ENCODE measurements at regions not wholly inside any gene's neighbourhood (a gene's known extent, or its start where the extent isn't known, plus 50 kb on each side); places are given as distances from the start of the nearest gene placed in this dataset.
A peak's percentile ranks its signal among the peaks of the same experiment; 100 is the strongest.

- no peaks in the 10 kb centered on the region for H3K27me3 ChIP-seq (ENCODE audit: control insufficient read depth in 5 of 5, insufficient read depth in 4 of 5, low read length in 5 of 5)
- H3K9me3 ChIP-seq (ENCODE audit: control insufficient read depth in 5 of 5, low read length in 5 of 5), result no peaks in the 10 kb centered on the region
- H3K4me1 ChIP-seq (ENCODE audit: control insufficient read depth in 5 of 5, insufficient read depth in 5 of 5, low read length in 5 of 5), result peaks cover 10 to 35% (median 21%) of the 10 kb centered on the region in 5 donors
- no peak overlapping the region for H3K9ac ChIP-seq (ENCODE audit: low read length in 5 of 5)
- H3K36me3 ChIP-seq (ENCODE audit: control insufficient read depth in 5 of 5, insufficient read depth in 5 of 5, low read length in 5 of 5), result peaks cover 3 to 11% (median 6%) of the 10 kb centered on the region in 5 donors
- H3K4me3 ChIP-seq (ENCODE audit: low read depth in 1 of 5, low read length in 5 of 5), result no peak overlapping the region
- no peak overlapping the region for H3K27ac ChIP-seq (ENCODE audit: low read depth, low read length)
These were observed 139.9 kb downstream of the PALM2AKAP2 start for GRCh38 chr9:109919736-109920408.

- no peaks in the 10 kb centered on the region for H3K27me3 ChIP-seq (ENCODE audit: control insufficient read depth in 5 of 5, insufficient read depth in 4 of 5, low read length in 5 of 5)
- H3K4me3 ChIP-seq (ENCODE audit: low read depth in 1 of 5, low read length in 5 of 5), result no peak overlapping the region
- peaks cover 6 to 33% (median 26%) of the 10 kb centered on the region in 5 donors for H3K4me1 ChIP-seq (ENCODE audit: control insufficient read depth in 5 of 5, insufficient read depth in 5 of 5, low read length in 5 of 5)
- H3K9me3 ChIP-seq (ENCODE audit: control insufficient read depth in 5 of 5, low read length in 5 of 5), result no peaks in the 10 kb centered on the region
- peak overlapping the region in 2 of 5 donors; percentile 12 to 31 for H3K9ac ChIP-seq (ENCODE audit: low read length in 5 of 5)
- peak overlapping the region; percentile 52 for H3K27ac ChIP-seq (ENCODE audit: low read depth, low read length)
- peaks cover 8 to 35% (median 19%) of the 10 kb centered on the region in 5 donors for H3K36me3 ChIP-seq (ENCODE audit: control insufficient read depth in 5 of 5, insufficient read depth in 5 of 5, low read length in 5 of 5)
These were observed 142.8 kb downstream of the PALM2AKAP2 start for GRCh38 chr9:109922617-109923470.

- Histone ChIP-seq H3K4me3 (ENCODE audit: low read depth in 1 of 5, low read length in 5 of 5) (no peak overlapping the region), H3K27me3 (ENCODE audit: control insufficient read depth in 5 of 5, insufficient read depth in 4 of 5, low read length in 5 of 5) (no peaks in the 10 kb centered on the region), H3K9ac (ENCODE audit: low read length in 5 of 5) (peak overlapping the region in 2 of 5 donors; percentile 12 to 31), H3K36me3 (ENCODE audit: control insufficient read depth in 5 of 5, insufficient read depth in 5 of 5, low read length in 5 of 5) (peaks cover 8 to 40% (median 22%) of the 10 kb centered on the region in 5 donors), H3K27ac (ENCODE audit: low read depth, low read length) (peak overlapping the region; percentile 52), H3K9me3 (ENCODE audit: control insufficient read depth in 5 of 5, low read length in 5 of 5) (no peaks in the 10 kb centered on the region), H3K4me1 (ENCODE audit: control insufficient read depth in 5 of 5, insufficient read depth in 5 of 5, low read length in 5 of 5) (peaks cover 2 to 27% (median 20%) of the 10 kb centered on the region in 5 donors)
These were observed 143.4 kb downstream of the PALM2AKAP2 start for GRCh38 chr9:109923471-109923760.

- H3K9ac ChIP-seq (ENCODE audit: low read length in 5 of 5), result peak overlapping the region in 1 of 5 donors; percentile 12
- no peaks in the 10 kb centered on the region for H3K9me3 ChIP-seq (ENCODE audit: control insufficient read depth in 5 of 5, low read length in 5 of 5)
- no peak overlapping the region for H3K4me3 ChIP-seq (ENCODE audit: low read depth in 1 of 5, low read length in 5 of 5)
- H3K36me3 ChIP-seq (ENCODE audit: control insufficient read depth in 5 of 5, insufficient read depth in 5 of 5, low read length in 5 of 5), result peaks cover 8 to 37% (median 26%) of the 10 kb centered on the region in 5 donors
- H3K4me1 ChIP-seq (ENCODE audit: control insufficient read depth in 5 of 5, insufficient read depth in 5 of 5, low read length in 5 of 5), result peaks cover 2 to 23% (median 17%) of the 10 kb centered on the region in 5 donors
- no peaks in the 10 kb centered on the region for H3K27me3 ChIP-seq (ENCODE audit: control insufficient read depth in 5 of 5, insufficient read depth in 4 of 5, low read length in 5 of 5)
- peak overlapping the region; percentile 52 for H3K27ac ChIP-seq (ENCODE audit: low read depth, low read length)
These were observed 143.8 kb downstream of the PALM2AKAP2 start for GRCh38 chr9:109923806-109924205.

- peaks cover 8 to 42% (median 32%) of the 10 kb centered on the region in 5 donors for H3K36me3 ChIP-seq (ENCODE audit: control insufficient read depth in 5 of 5, insufficient read depth in 5 of 5, low read length in 5 of 5)
- no peaks in the 10 kb centered on the region for H3K27me3 ChIP-seq (ENCODE audit: control insufficient read depth in 5 of 5, insufficient read depth in 4 of 5, low read length in 5 of 5)
- H3K4me3 ChIP-seq (ENCODE audit: low read depth in 1 of 5, low read length in 5 of 5), result no peak overlapping the region
- no peaks in the 10 kb centered on the region for H3K9me3 ChIP-seq (ENCODE audit: control insufficient read depth in 5 of 5, low read length in 5 of 5)
- H3K4me1 ChIP-seq (ENCODE audit: control insufficient read depth in 5 of 5, insufficient read depth in 5 of 5, low read length in 5 of 5), result peaks cover 2 to 22% (median 17%) of the 10 kb centered on the region in 5 donors
- H3K27ac ChIP-seq (ENCODE audit: low read depth, low read length), result peak overlapping the region; percentile 48
- no peak overlapping the region for H3K9ac ChIP-seq (ENCODE audit: low read length in 5 of 5)
These were observed 145.8 kb downstream of the PALM2AKAP2 start for GRCh38 chr9:109925799-109926198.

GRCh38 chr9:109926421-109926869 lies 146.4 kb downstream of the PALM2AKAP2 start:
- peaks cover 2 to 22% (median 17%) of the 10 kb centered on the region in 5 donors for H3K4me1 ChIP-seq (ENCODE audit: control insufficient read depth in 5 of 5, insufficient read depth in 5 of 5, low read length in 5 of 5)
- H3K9ac ChIP-seq (ENCODE audit: low read length in 5 of 5), result no peak overlapping the region
- H3K27ac ChIP-seq (ENCODE audit: low read depth, low read length), result peak overlapping the region; percentile 48
- no peaks in the 10 kb centered on the region for H3K9me3 ChIP-seq (ENCODE audit: control insufficient read depth in 5 of 5, low read length in 5 of 5)
- peaks cover 8 to 43% (median 32%) of the 10 kb centered on the region in 5 donors for H3K36me3 ChIP-seq (ENCODE audit: control insufficient read depth in 5 of 5, insufficient read depth in 5 of 5, low read length in 5 of 5)
- no peak overlapping the region for H3K4me3 ChIP-seq (ENCODE audit: low read depth in 1 of 5, low read length in 5 of 5)
- no peaks in the 10 kb centered on the region for H3K27me3 ChIP-seq (ENCODE audit: control insufficient read depth in 5 of 5, insufficient read depth in 4 of 5, low read length in 5 of 5)

- H3K4me3 ChIP-seq (ENCODE audit: low read depth in 1 of 5, low read length in 5 of 5), result no peak overlapping the region
- no peak overlapping the region for H3K27ac ChIP-seq (ENCODE audit: low read depth, low read length)
- H3K9ac ChIP-seq (ENCODE audit: low read length in 5 of 5), result no peak overlapping the region
- H3K9me3 ChIP-seq (ENCODE audit: control insufficient read depth in 5 of 5, low read length in 5 of 5), result no peaks in the 10 kb centered on the region
- peaks cover 0 to 11% (median 0%) of the 10 kb centered on the region in 5 donors for H3K4me1 ChIP-seq (ENCODE audit: control insufficient read depth in 5 of 5, insufficient read depth in 5 of 5, low read length in 5 of 5)
- peaks cover 6 to 53% (median 25%) of the 10 kb centered on the region in 5 donors for H3K36me3 ChIP-seq (ENCODE audit: control insufficient read depth in 5 of 5, insufficient read depth in 5 of 5, low read length in 5 of 5)
- no peaks in the 10 kb centered on the region for H3K27me3 ChIP-seq (ENCODE audit: control insufficient read depth in 5 of 5, insufficient read depth in 4 of 5, low read length in 5 of 5)
These were observed 151.6 kb downstream of the PALM2AKAP2 start for GRCh38 chr9:109931623-109932022.

GRCh38 chr9:109934136-109934856 lies 154.3 kb downstream of the PALM2AKAP2 start:
- H3K9me3 ChIP-seq (ENCODE audit: control insufficient read depth in 5 of 5, low read length in 5 of 5), result no peaks in the 10 kb centered on the region
- H3K9ac ChIP-seq (ENCODE audit: low read length in 5 of 5), result no peak overlapping the region
- peaks cover 0 to 11% (median 0%) of the 10 kb centered on the region in 5 donors for H3K4me1 ChIP-seq (ENCODE audit: control insufficient read depth in 5 of 5, insufficient read depth in 5 of 5, low read length in 5 of 5)
- peak overlapping the region; percentile 13 for H3K27ac ChIP-seq (ENCODE audit: low read depth, low read length)
- H3K4me3 ChIP-seq (ENCODE audit: low read depth in 1 of 5, low read length in 5 of 5), result no peak overlapping the region
- peaks cover 2 to 41% (median 21%) of the 10 kb centered on the region in 5 donors for H3K36me3 ChIP-seq (ENCODE audit: control insufficient read depth in 5 of 5, insufficient read depth in 5 of 5, low read length in 5 of 5)
- no peaks in the 10 kb centered on the region for H3K27me3 ChIP-seq (ENCODE audit: control insufficient read depth in 5 of 5, insufficient read depth in 4 of 5, low read length in 5 of 5)

- Histone ChIP-seq H3K27me3 (ENCODE audit: control insufficient read depth in 5 of 5, insufficient read depth in 4 of 5, low read length in 5 of 5) (no peaks in the 10 kb centered on the region), H3K27ac (ENCODE audit: low read depth, low read length) (no peak overlapping the region), H3K9me3 (ENCODE audit: control insufficient read depth in 5 of 5, low read length in 5 of 5) (no peaks in the 10 kb centered on the region), H3K4me3 (ENCODE audit: low read depth in 1 of 5, low read length in 5 of 5) (no peak overlapping the region), H3K4me1 (ENCODE audit: control insufficient read depth in 5 of 5, insufficient read depth in 5 of 5, low read length in 5 of 5) (peaks cover 0 to 11% (median 0%) of the 10 kb centered on the region in 5 donors), H3K9ac (ENCODE audit: low read length in 5 of 5) (no peak overlapping the region), H3K36me3 (ENCODE audit: control insufficient read depth in 5 of 5, insufficient read depth in 5 of 5, low read length in 5 of 5) (peaks cover 2 to 39% (median 21%) of the 10 kb centered on the region in 5 donors)
These were observed 154.8 kb downstream of the PALM2AKAP2 start for GRCh38 chr9:109934857-109935215.

All from subcutaneous abdominal adipose tissue (tissue), 5 donors.